ENCODE measurements at regions not wholly inside any gene's neighbourhood (a gene's known extent, or its start where the extent isn't known, plus 50 kb on each side); places are given as distances from the start of the nearest gene placed in this dataset.

- TF ChIP-seq ZNF8 (CRISPR knock-in tag; IDR thresholded peaks at IDR 0.05) (no peak), BACH2 (CRISPR knock-in tag; IDR thresholded peaks at IDR 0.05; ENCODE audit: borderline replicate concordance) (no peak), ISL1 (CRISPR knock-in tag; IDR thresholded peaks at IDR 0.05) (no peak), SNAI2 (CRISPR knock-in tag; IDR thresholded peaks at IDR 0.05) (no peak), CSDC2 (CRISPR knock-in tag; IDR thresholded peaks at IDR 0.05) (no peak), ESRRG (CRISPR knock-in tag; IDR thresholded peaks at IDR 0.05) (no peak), ZNF70 (CRISPR knock-in tag; IDR thresholded peaks at IDR 0.05) (no peak), ZFP3 (CRISPR knock-in tag; IDR thresholded peaks at IDR 0.05) (no peak), GLIS3 (CRISPR knock-in tag; IDR thresholded peaks at IDR 0.05) (no peak), ARNTL (CRISPR knock-in tag; IDR thresholded peaks at IDR 0.05; ENCODE audit: borderline replicate concordance, low read depth) (no peak), CSRNP3 (CRISPR knock-in tag; IDR thresholded peaks at IDR 0.05) (no peak), TCF4 (CRISPR knock-in tag; IDR thresholded peaks at IDR 0.05; ENCODE audit: borderline replicate concordance) (no peak), TSHZ2 (CRISPR knock-in tag; IDR thresholded peaks at IDR 0.05) (no peak), PPARA (CRISPR knock-in tag; IDR thresholded peaks at IDR 0.05; ENCODE audit: borderline replicate concordance) (no peak), TOX (CRISPR knock-in tag; IDR thresholded peaks at IDR 0.05; ENCODE audit: borderline replicate concordance) (no peak), OSR1 (CRISPR knock-in tag; IDR thresholded peaks at IDR 0.05) (no peak), CREB5 (CRISPR knock-in tag; IDR thresholded peaks at IDR 0.05; ENCODE audit: low read depth) (no peak), ZC3H10 (CRISPR knock-in tag; IDR thresholded peaks at IDR 0.05) (no peak), ZNF565 (CRISPR knock-in tag; conservative IDR thresholded peaks at IDR 0.05; ENCODE audit: low read depth) (no peak)
- no peak for ATAC-seq
These were observed 207.6 kb upstream of the STAC start for GRCh38 chr3:36172699-36173098.

- TF ChIP-seq CSDC2 (CRISPR knock-in tag; IDR thresholded peaks at IDR 0.05) (no peak), OSR1 (CRISPR knock-in tag; IDR thresholded peaks at IDR 0.05) (no peak), PPARA (CRISPR knock-in tag; IDR thresholded peaks at IDR 0.05; ENCODE audit: borderline replicate concordance) (no peak), CSRNP3 (CRISPR knock-in tag; IDR thresholded peaks at IDR 0.05) (no peak), ZNF70 (CRISPR knock-in tag; IDR thresholded peaks at IDR 0.05) (no peak), GLIS3 (CRISPR knock-in tag; IDR thresholded peaks at IDR 0.05) (no peak), CREB5 (CRISPR knock-in tag; IDR thresholded peaks at IDR 0.05; ENCODE audit: low read depth) (no peak), ZFP3 (CRISPR knock-in tag; IDR thresholded peaks at IDR 0.05) (no peak), SNAI2 (CRISPR knock-in tag; IDR thresholded peaks at IDR 0.05) (no peak), ZNF8 (CRISPR knock-in tag; IDR thresholded peaks at IDR 0.05) (no peak), ZNF565 (CRISPR knock-in tag; conservative IDR thresholded peaks at IDR 0.05; ENCODE audit: low read depth) (no peak), TSHZ2 (CRISPR knock-in tag; IDR thresholded peaks at IDR 0.05) (no peak), POU6F1 (CRISPR knock-in tag; IDR thresholded peaks at IDR 0.05; ENCODE audit: borderline replicate concordance, low read depth) (no peak), ARNTL (CRISPR knock-in tag; IDR thresholded peaks at IDR 0.05; ENCODE audit: borderline replicate concordance, low read depth) (no peak), BACH2 (CRISPR knock-in tag; IDR thresholded peaks at IDR 0.05; ENCODE audit: borderline replicate concordance) (no peak), TOX (CRISPR knock-in tag; IDR thresholded peaks at IDR 0.05; ENCODE audit: borderline replicate concordance) (no peak), ESRRG (CRISPR knock-in tag; IDR thresholded peaks at IDR 0.05) (no peak)
- ATAC-seq = no peak
These were observed 205.0 kb upstream of the STAC start for GRCh38 chr3:36175113-36175812.
